GM23248 (cell line): ENCODE measurements at regions not wholly inside any gene's neighbourhood (a gene's known extent, or its start where the extent isn't known, plus 50 kb on each side); places are given as distances from the start of the nearest gene placed in this dataset.

Experiments
- DNase-seq: peaks from one replicate; pipeline ENCODE4 v3.0.0-alpha.2; 2015
- H2AFZ ChIP-seq: fragments of 200-600 bp; sonication (generic); 2 replicates; pipeline ENCODE4 v1.6.1; 2016; ENCODE audit warnings: antibody characterized with exemption
- H3F3A ChIP-seq: fragments of 200-600 bp; sonication (generic); 2 replicates; pipeline ENCODE4 v1.6.1; 2016; ENCODE audit warnings: mild to moderate bottlenecking, antibody characterized with exemption, mixed run types; ENCODE audit not compliant: insufficient read depth
- H3K27ac ChIP-seq: fragments of 200-600 bp; sonication (generic); 2 replicates; pipeline ENCODE4 v1.5.1; 2016; ENCODE audit warnings: mild to moderate bottlenecking
- H3K27me3 ChIP-seq: fragments of 200-600 bp; sonication (generic); replicated peaks from 2 replicates; pipeline ENCODE4 v1.6.1; 2016; ENCODE audit warnings: mild to moderate bottlenecking; ENCODE audit not compliant: insufficient read depth
- H3K36me3 ChIP-seq: fragments of 200-600 bp; sonication (generic); 2 replicates; pipeline ENCODE4 v1.6.1; 2016; ENCODE audit warnings: low read depth, mild to moderate bottlenecking
- H3K4me1 ChIP-seq: fragments of 200-600 bp; sonication (generic); 2 replicates; pipeline ENCODE4 v1.6.1; 2016; ENCODE audit warnings: mild to moderate bottlenecking; ENCODE audit not compliant: insufficient read depth
- H3K4me2 ChIP-seq: fragments of 200-600 bp; sonication (generic); one replicate; pipeline ENCODE4 v1.6.1; 2016; ENCODE audit warnings: mild to moderate bottlenecking; ENCODE audit not compliant: unreplicated experiment
- H3K4me3 ChIP-seq: fragments of 200-600 bp; sonication (generic); 2 replicates; pipeline ENCODE4 v1.5.1; 2016; ENCODE audit warnings: mild to moderate bottlenecking
- H3K79me2 ChIP-seq: fragments of 200-600 bp; sonication (generic); 2 replicates; pipeline ENCODE4 v1.6.1; 2016; ENCODE audit warnings: mild to moderate bottlenecking; ENCODE audit not compliant: insufficient read depth
- H3K9ac ChIP-seq: fragments of 200-600 bp; sonication (generic); 2 replicates; pipeline ENCODE4 v1.6.1; 2016; ENCODE audit warnings: mild to moderate bottlenecking
- H3K9me2 ChIP-seq: fragments of 200-600 bp; sonication (generic); 2 replicates; pipeline ENCODE4 v1.6.1; 2016; ENCODE audit warnings: mixed run types, mild to moderate bottlenecking, moderate library complexity; ENCODE audit not compliant: insufficient read depth
- H3K9me3 ChIP-seq: fragments of 200-600 bp; sonication (generic); one replicate; pipeline ENCODE4 v1.6.1; 2017; ENCODE audit warnings: low read depth
- H4K20me1 ChIP-seq: fragments of 200-600 bp; sonication (generic); 2 replicates; pipeline ENCODE4 v1.6.0; 2016; ENCODE audit not compliant: insufficient read depth
- EZH2 ChIP-seq: fragments of 200-600 bp; sonication (generic); IDR thresholded peaks from 2 replicates; pipeline ENCODE4 v1.6.1; 2018; ENCODE audit warnings: antibody characterized with exemption, mild to moderate bottlenecking; ENCODE audit not compliant: insufficient read depth, poor library complexity, severe bottlenecking
- EZH2phosphoT487 ChIP-seq: fragments of 200-600 bp; sonication (generic); IDR thresholded peaks from 2 replicates; pipeline ENCODE4 v1.6.1; 2018; ENCODE audit warnings: antibody characterized with exemption, moderate library complexity, mild to moderate bottlenecking, low read depth; ENCODE audit not compliant: insufficient read depth
- WGBS, 2 experiments: methylation state at CpG; one replicate each; pipeline ENCODE4 v1.1.6; 2015 to 2017; ENCODE audit warnings: low lambda C conversion rate in 2 of 2, low coverage in 1 of 2; ENCODE audit errors: missing lambda C conversion rate in 2 of 2; 5-methylcytosine and 5-hydroxymethylcytosine counted together
- in situ Hi-C: fragments of 300-500 bp; cut with MboI; formaldehyde crosslinking; loops from 2 replicates; pipeline ENCODE4 v1.15.0; 2020

DNA sequence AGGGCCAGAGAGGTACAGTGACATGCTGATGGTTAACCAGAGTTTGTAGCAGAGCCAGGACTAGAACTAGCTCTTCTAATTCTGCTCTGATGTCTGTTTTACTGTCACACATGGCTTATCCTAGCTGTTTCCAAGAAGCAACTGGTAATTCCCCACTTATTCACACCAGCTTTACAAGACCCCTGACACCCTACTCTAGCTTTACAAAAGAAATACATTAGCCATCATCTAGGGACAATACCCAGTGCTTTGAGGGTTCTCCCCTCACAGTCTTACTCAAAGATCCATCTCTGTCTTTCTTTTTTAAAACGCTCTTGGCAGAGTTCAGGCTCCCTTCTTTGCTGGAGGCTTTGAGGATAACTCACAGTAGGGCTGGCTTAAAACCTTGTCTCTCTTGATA, 197.3 kb upstream of the PMFBP1 start:
- no peak overlapping the region for H2AFZ ChIP-seq
- H3K27ac ChIP-seq, result no peak overlapping the region
- H3K4me1 ChIP-seq, result peaks cover 13% of the 10 kb centered on the region
- no peaks in the 10 kb centered on the region for H4K20me1 ChIP-seq
- peaks cover 11% of the 10 kb centered on the region for H3K9me3 ChIP-seq
- no peaks in the 10 kb centered on the region for H3K27me3 ChIP-seq
- TF ChIP-seq EZH2phosphoT487 (no peak), EZH2 (no peak)
- H3K9ac ChIP-seq, result no peak overlapping the region
- H3K36me3 ChIP-seq, result no peaks in the 10 kb centered on the region
- H3K4me3 ChIP-seq, result no peak overlapping the region
- in situ Hi-C loops, result no loop called here
- 37 to 50% methylated on average over 1 of the region's 1 CpG for WGBS, 2 experiments
- H3K4me2 ChIP-seq, result no peak overlapping the region
- DNase-seq, result no peak
- H3K9me2 ChIP-seq, result no peaks in the 10 kb centered on the region
- H3K79me2 ChIP-seq, result no peaks in the 10 kb centered on the region
- H3F3A ChIP-seq, result no peaks in the 10 kb centered on the region

DNA sequence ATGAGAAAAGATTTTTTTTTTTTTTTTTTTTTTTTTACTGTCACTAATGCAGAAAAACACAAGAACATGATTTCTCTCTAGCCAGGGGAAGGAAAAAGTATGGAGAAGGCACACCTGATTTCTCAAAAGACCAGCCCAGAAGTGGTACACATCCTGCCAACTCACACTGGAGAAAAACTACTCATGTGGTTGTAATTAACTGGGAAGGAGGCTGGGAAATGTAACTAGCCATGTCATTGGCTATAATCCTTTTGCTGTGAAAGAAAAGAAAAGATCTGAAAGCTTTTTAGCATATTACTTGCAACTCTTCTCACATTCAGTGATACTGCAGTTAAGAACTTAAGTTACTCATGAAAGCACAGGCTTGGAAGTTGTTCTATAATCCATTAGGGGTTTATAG, 195.9 kb upstream of the PMFBP1 start:
- no peaks in the 10 kb centered on the region for H4K20me1 ChIP-seq
- peaks cover 13% of the 10 kb centered on the region for H3K4me1 ChIP-seq
- no peak overlapping the region for H2AFZ ChIP-seq
- TF ChIP-seq EZH2phosphoT487, result no peak
- no peak for TF ChIP-seq EZH2
- H3K36me3 ChIP-seq, result no peaks in the 10 kb centered on the region
- in situ Hi-C loops, result no loop called here
- no peaks in the 10 kb centered on the region for H3K9me2 ChIP-seq
- H3K9ac ChIP-seq, result no peak overlapping the region
- no peak overlapping the region for H3K27ac ChIP-seq
- H3F3A ChIP-seq, result no peaks in the 10 kb centered on the region
- peak; percentile 32 for DNase-seq
- H3K27me3 ChIP-seq, result no peaks in the 10 kb centered on the region
- no peaks in the 10 kb centered on the region for H3K79me2 ChIP-seq
- H3K4me2 ChIP-seq, result no peak overlapping the region
- H3K9me3 ChIP-seq, result peaks cover 11% of the 10 kb centered on the region
- no peak overlapping the region for H3K4me3 ChIP-seq

DNA sequence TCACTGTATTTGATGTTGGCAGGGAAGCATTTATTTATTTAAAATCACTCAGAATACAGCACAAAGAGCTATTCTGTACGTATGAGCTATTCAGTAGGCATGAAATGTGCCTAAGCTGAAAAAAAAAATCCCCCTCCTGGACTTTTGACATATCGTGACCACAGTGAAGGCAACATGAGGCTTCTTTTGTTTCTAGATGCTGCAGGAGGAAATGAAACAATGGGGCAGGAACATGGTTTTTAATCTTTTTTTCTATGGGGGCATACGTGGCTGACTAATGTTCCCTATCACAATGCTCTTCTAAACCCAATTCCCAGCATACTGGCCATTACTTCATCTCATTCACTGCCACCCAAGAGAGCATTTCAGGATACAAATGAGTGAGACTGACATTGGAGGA, 191.0 kb upstream of the PMFBP1 start:
- Histone ChIP-seq H3K9me3 (peaks cover 11% of the 10 kb centered on the region), H3K9me2 (no peaks in the 10 kb centered on the region), H3K36me3 (no peaks in the 10 kb centered on the region), H3F3A (no peaks in the 10 kb centered on the region), H3K79me2 (no peaks in the 10 kb centered on the region), H3K9ac (no peak overlapping the region), H3K4me2 (no peak overlapping the region), H4K20me1 (no peaks in the 10 kb centered on the region), H2AFZ (no peak overlapping the region), H3K4me3 (no peak overlapping the region), H3K4me1 (no peaks in the 10 kb centered on the region), H3K27me3 (no peaks in the 10 kb centered on the region), H3K27ac (no peak overlapping the region)
- TF ChIP-seq EZH2, result no peak
- TF ChIP-seq EZH2phosphoT487, result no peak
- WGBS, 2 experiments, result 89 to 93% methylated on average over 3 of the region's 3 CpGs
- in situ Hi-C loops, result no loop called here
- no peak for DNase-seq

DNA sequence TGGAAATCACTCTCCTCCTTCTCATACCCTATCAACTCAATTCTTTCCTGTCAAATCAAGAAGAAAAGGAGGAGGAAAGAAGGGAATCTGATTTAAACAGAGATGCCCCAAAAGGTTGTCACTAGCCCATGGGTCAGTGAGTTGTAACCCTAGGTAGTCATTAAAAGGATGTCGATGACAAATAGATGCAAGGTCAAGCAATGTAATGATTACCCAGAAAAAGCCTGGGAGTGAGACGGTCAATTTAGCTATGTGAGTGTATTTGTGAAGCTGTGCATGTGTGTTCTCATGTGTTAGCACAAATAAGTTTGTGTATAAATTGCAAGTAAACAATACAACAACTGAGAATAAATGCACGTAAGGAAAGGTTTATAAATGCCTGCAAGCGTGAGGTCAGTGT, 190.5 kb upstream of the PMFBP1 start:
- H3F3A ChIP-seq, result no peaks in the 10 kb centered on the region
- 83 to 90% methylated on average over 4 of the region's 4 CpGs for WGBS, 2 experiments
- H3K27me3 ChIP-seq, result no peaks in the 10 kb centered on the region
- no peaks in the 10 kb centered on the region for H3K4me1 ChIP-seq
- no peak for TF ChIP-seq EZH2phosphoT487
- TF ChIP-seq EZH2, result no peak
- H3K27ac ChIP-seq, result no peak overlapping the region
- H4K20me1 ChIP-seq, result no peaks in the 10 kb centered on the region
- no peak overlapping the region for H2AFZ ChIP-seq
- H3K36me3 ChIP-seq, result no peaks in the 10 kb centered on the region
- H3K9me3 ChIP-seq, result peaks cover 11% of the 10 kb centered on the region
- DNase-seq, result no peak
- H3K4me2 ChIP-seq, result no peak overlapping the region
- H3K9me2 ChIP-seq, result no peaks in the 10 kb centered on the region
- H3K4me3 ChIP-seq, result no peak overlapping the region
- no peaks in the 10 kb centered on the region for H3K79me2 ChIP-seq
- in situ Hi-C loops, result no loop called here
- no peak overlapping the region for H3K9ac ChIP-seq

DNA sequence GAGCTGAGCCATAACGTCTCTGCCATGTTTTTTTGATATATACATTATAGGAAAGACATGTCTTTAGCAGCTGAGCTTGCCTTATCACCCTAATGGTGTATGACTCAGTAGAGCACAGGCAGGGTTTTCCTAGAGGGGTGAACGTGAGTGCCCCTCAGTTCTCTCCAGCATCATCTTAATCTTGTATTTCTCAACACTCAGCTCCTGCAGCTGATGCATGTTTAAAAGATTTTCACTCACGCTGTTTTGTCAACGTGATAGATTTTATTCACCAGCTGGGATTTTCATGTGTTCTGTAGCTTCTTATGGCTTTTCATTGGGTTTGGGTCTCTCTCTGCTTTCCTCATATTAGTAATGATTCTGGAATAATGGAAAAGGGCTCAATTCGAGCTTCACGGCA, 186.0 kb upstream of the PMFBP1 start:
- Histone ChIP-seq H4K20me1 (no peaks in the 10 kb centered on the region), H3K36me3 (no peaks in the 10 kb centered on the region), H3K4me1 (no peaks in the 10 kb centered on the region), H3K9me3 (no peaks in the 10 kb centered on the region), H3K27ac (no peak overlapping the region), H3K9me2 (no peaks in the 10 kb centered on the region), H3F3A (no peaks in the 10 kb centered on the region), H2AFZ (no peak overlapping the region), H3K9ac (no peak overlapping the region), H3K79me2 (no peaks in the 10 kb centered on the region), H3K27me3 (no peaks in the 10 kb centered on the region), H3K4me3 (no peak overlapping the region), H3K4me2 (no peak overlapping the region)
- no peak for DNase-seq
- WGBS, 2 experiments, result 78 to 81% methylated on average over 6 of the region's 6 CpGs
- in situ Hi-C loops, result no loop called here
- no peak for TF ChIP-seq EZH2phosphoT487
- no peak for TF ChIP-seq EZH2
